IPS-NIHi7 (cell line): ENCODE measurements at regions not wholly inside any gene's neighbourhood (a gene's known extent, or its start where the extent isn't known, plus 50 kb on each side); places are given as distances from the start of the nearest gene placed in this dataset.
"Not testable (repeated sequence)": the region's sequence is repeated elsewhere in the genome, so short reads cannot be mapped to it uniquely, and the experiment has no call there.

Experiments used
- DNase-seq: peaks from one replicate; pipeline ENCODE4 v3.0.0; 2012; ENCODE audit warnings: mixed read lengths; ENCODE audit errors: extremely low spot score

DNA sequence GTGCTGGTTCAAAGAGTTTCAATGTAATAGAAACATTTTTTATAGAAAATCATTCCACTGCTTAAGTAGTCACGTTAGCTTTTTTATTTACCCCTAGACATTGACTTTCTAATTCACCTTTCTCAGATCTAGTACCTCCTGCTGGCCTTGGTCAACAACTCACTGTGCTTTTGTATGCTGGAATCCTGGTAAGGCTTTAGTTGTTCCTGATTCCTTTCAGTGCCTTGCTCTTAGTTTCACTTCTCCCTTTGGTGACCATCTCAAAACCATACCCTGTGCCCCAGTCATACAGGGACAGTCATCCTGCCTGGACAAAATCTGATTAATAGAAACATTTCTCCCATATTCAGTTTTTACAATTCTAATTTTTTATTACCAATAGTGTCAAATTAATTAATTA is 130.2 kb downstream of the GPR37 start:
- DNase-seq, result peak; percentile 45

DNA sequence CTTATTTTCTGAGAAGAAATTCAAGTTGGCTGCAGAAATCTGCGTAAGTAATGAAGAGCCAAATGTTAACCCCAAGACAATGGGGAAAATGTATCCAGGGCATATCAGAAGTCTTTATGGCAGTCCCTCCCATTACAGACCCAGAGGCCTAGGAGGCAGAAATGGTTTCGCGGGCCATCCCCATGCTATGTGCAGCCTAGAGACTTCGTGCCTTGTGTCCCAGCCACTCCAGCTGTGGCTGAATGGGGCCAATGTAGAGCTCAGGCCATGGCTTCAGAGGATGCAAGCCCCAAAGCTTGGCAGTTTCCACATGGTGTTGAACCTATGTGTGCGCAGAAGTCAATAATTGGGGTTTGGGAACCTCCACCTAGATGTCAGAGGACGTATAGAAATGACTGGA is 131.9 kb downstream of the GPR37 start:
- DNase-seq, result no peak

DNA sequence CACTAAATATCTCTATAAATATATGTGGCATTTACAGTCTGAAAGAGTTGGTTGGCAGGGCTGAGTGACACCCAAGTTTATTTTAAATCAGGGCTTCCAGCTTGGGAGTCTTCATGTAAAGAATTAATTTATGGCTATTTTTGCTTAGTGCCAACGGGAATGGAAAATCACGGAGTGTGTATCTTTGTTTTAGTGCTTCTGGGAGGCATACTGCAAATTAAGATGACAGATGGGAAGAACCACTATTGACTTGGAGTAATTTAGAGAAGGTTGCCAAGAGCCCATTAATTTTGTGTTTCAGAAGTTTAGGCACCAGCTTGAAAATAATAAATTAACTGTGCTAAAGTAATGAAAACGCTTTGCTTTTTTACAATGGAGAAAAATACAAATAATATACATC is 135.2 kb downstream of the GPR37 start:
- no peak for DNase-seq

DNA sequence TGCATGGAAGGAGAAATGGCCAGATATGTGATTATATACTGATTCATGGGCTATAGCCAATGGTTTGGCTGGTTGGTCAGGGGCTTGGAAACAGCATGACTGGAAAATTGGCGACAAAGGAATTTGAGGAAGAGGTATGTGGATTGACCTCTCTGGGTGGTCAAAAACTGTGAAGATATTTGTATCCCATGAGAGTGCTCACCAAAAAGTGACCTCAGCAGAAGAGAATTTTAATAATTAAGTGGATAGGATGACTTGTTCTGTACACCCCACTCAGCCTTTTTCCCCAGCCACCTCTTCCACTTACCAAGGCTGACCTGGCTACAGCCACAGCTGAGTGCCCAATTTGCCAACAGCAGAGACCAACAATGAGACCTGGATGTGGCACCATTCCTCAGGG is 146.7 kb downstream of the GPR37 start:
- DNase-seq, result no peak

DNA sequence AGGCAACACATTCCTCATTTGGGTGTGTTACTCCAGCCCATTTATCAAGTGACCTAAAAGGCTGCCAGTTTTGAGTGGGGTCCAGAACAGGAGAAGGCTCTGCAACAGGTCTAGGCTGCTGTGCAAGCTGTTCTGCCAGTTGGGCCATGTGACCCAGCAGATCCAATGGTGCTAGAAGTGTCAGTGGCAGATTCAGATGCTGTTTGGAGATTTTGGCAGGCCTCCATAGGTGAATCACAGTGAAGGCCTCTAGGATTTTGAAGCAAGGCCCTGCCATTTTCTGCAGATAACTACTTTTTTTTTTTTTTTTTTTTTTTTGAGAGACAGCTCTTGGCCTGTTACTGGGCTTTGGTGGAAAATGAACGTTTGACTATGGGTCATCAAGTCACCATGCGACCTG is 147.5 kb downstream of the GPR37 start:
- not testable (repeated sequence) for DNase-seq

DNA sequence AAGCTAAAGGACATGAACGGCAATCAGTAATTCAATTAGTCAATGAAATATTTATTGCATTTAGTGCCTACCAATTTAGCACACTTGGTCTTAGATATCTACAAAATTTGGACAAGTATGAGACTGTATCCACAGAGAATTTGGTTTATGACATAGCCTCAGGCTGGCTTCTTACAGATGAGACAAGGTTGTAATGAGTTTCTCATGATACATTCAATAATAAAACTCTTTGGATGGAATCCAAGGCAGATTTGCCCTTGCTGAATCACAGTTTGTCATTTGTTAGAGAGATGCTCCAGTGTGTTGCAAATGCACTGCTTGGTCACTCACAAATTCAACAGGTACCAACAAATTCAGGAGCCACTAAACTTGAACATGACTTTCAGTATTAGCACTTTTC is 162.5 kb downstream of the GPR37 start:
- no peak for DNase-seq

DNA sequence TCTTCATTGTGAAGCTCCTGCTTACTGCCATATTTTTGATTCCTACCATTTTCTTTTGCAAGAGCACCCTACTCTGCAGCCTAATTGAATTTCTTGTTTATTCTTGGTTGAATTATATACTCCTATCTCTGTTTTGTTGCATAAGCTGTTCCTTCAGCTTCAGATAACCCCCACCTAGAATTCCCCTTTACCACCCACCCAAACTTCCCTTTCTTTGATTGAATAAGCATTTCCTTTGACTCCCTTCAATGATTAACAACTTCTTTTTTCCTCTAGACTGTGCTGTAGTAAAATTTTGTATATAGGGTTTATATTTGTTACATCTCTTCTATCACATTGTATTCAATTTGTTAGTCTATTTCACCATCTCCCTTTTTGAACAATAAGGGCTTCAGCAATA is 168.1 kb downstream of the GPR37 start:
- DNase-seq, result no peak

DNA sequence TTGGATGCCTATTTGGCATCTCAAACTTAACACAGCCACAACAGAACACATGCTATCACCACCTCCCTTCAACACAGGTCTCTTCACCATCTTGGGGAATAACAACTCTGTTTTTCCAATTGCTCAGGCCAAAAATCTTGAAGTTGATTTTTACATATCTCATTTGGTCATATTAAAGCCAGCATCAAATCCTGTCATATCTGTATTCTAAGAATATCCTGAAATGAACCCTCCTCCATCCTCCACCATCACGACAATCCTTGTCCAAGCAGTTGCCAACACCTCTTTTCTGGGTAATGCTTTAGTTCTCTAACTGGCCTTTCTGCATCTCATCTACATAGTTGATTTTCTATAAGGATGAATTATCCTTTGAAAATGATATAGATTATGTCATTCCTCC is 168.7 kb downstream of the GPR37 start:
- DNase-seq, result no peak

DNA sequence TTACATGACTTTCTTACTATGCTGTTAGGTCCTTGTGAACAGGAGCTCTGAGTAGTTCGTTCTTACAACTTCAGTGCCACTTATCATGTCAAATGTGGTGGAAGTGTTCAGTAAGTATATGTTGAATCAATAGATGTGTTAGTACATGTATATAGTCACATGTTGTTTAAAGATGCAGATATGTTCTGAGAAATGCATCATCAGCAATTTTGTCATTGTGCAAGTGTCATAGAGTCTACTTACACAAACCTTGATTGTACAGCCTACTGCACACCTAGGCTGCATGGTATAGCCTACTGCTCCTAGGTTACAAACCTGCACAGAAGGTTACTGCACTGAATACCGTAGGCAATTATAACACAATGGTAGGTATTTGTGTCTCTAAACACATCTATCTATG is 174.8 kb downstream of the GPR37 start:
- no peak for DNase-seq

DNA sequence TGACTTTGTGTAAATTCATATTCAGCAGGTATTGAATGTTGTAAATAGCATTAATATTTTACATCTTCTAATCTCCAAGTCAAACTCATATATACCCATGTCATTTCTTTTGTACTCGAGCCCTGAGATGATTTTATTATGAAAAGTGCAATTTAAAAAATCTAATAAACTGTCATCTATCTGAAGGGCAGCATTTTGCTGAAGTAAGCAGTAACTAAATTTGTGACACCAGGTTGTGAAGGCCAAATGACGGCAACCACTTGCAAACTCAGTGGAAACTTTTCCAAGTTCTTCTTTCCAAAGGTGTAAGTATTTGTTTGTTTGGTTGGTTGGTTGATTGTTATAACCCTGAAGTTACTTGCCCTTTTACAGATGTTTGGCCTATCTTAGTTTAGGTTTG is 188.3 kb downstream of the GPR37 start:
- DNase-seq, result no peak

DNA sequence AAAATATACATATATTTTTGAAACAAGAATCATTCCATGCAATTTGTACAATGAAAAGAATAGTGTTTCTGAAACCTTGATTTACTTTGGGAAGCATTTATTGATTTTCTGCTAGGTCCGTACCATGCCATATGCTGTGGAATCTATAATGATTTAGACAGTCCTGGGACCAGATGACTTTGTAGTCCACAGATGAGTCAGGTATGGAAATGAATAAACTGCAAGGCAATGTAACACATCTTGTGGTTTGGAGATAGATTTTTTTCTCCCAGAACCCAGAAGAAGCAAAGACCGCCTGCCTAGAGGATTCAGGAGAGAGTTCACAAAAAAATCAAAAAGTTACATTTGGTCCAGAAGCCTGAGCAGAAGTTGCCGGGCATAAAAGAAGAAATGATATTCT is 190.4 kb downstream of the GPR37 start:
- no peak for DNase-seq

DNA sequence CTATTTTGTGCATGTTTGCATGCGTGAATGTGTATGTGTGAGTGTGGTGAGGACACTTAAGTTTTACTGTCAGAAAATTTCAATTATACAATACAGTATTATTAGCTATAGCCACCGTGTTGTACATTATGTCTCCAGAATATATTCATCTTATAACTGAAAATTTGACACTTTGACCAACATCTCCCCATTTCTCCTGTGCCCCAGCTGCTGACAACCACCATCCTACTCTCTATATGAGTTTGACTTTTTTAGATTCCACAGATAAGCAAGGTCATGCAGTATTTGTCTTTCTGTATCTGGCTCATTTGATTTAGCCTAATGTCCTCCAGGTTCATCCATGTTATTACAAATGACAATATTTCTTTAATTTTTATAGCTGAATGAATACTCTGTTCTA is 195.0 kb downstream of the GPR37 start:
- DNase-seq, result no peak

DNA sequence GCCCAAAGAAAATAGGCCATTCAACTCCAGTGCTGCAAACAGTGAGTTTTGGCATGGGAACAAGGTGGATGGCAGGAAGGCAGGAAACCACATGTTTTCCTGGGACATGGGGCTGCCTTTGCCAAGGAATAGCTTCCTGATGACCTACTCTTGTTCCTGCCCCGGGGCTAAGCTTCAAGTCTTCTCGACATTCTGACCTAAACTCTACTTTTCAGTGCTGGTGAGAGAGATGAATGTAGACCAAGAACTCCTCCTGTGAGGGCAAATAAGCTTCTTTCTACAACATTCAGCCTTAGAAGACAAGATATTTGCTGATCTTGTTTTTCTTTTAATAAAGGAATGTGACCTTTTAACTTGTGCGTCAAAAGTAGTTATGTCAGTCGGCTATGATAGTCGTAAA is 199.0 kb downstream of the GPR37 start:
- DNase-seq, result peak; percentile 20

DNA sequence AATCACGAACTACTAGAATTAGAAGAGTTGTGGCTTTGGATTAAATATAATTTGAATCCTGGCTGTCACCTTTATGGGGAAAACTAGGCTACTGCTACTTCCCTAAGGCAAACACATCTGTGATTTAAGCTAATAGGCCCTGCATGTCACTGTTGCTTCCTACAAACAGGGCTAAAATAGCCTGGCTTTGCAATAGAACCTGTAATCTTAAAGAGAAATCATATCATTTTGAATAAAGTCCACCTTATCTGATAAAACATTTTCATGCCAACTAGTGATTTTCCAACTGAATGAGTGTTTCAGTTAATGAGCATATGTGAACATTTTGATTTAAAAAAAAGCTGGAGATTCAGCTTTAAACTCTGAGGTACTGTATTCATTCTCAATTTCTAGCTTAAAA is 208.0 kb downstream of the GPR37 start:
- no peak for DNase-seq

DNA sequence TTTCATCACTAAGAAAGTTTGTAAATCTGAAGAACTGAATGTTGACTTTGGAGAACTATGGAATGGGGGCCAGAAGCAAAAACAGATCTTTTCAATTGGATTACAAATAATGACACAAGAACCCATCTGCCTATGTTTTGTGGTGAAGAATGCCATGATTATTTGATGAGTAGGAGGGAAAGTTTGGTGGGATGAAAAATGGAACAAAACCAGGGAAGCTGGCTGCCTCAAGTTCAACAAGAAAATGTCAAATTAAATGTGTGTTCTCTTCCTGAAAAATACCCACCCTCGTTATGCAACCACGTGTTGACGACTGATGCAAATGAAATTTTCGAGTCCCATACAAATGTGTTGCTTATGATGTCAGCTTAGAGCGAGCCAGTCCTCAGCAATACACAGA is 208.5 kb downstream of the GPR37 start:
- no peak for DNase-seq

DNA sequence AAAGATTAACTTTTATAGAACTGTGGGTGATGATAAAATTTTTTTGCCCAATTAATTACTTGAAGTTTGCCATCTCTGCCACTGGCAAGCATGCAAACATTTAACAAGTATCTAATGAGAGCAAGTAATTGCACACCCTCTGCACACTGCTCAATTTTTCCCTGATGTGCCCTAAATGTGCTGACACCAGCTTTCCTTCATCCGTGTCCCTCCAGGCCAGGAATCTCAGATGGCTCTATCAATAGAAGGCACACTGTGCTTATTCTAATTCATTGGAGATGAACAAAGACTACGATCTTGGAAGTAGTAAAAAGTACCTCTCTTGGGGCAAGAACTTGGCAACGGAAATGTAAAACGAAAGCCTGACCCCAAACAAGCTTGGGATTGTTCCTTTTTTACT is 212.1 kb downstream of the GPR37 start:
- DNase-seq, result no peak

DNA sequence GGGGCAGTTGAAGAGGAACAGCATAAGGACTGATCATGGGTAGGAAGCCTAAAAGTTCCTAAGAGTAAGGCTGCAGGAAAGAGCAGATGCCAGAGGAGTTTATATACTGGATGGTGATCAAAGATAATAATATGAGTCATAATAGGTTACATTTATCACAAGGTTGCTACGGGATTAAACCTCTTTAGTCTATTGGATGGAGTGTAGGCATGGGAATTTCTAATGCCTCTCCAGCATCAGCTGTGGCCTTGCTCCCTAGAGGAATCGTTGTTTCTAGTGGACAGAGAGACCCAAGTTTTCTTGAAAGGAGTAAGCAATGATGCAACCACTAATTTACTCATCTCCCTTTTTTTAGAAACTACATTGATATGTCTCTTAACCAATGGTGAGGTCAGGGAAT is 213.4 kb downstream of the GPR37 start:
- no peak for DNase-seq

DNA sequence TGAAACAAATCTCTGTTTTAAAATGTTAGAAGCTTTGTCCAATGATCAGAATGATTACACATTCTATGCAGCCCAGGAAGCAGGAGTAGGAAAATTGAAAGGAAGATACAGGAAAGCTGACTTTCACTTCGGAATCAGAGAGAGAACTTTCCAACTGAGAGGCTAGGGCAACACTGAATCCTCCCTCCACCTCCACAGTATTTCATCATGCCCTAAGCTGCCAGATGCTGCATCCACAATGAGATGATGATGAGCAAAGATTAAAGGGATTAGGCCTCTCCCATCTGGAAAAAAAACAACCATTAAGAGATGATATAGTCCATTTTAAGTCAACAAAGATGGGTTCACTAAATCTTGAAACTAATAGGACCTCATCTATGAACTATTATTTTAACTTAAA is 215.6 kb downstream of the GPR37 start:
- DNase-seq, result no peak

DNA sequence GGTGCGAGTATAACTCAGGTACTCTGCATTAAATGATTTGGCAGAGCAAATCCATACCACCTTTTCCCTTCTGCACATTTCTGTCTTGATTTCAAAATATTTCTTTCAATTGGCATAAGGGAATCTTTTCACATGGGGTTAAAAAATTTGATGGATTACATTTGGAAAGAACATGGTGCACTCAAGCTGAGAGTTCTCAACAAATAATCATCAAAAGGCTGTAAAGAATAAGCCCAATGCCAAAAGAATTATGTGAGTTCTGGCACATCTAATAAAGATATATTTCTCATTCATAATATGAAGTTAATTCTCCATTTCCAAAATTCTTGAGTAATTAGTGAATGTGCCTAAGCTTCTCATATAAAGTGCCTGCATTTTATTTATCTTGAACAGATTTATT is 223.1 kb downstream of the GPR37 start:
- DNase-seq, result no peak

DNA sequence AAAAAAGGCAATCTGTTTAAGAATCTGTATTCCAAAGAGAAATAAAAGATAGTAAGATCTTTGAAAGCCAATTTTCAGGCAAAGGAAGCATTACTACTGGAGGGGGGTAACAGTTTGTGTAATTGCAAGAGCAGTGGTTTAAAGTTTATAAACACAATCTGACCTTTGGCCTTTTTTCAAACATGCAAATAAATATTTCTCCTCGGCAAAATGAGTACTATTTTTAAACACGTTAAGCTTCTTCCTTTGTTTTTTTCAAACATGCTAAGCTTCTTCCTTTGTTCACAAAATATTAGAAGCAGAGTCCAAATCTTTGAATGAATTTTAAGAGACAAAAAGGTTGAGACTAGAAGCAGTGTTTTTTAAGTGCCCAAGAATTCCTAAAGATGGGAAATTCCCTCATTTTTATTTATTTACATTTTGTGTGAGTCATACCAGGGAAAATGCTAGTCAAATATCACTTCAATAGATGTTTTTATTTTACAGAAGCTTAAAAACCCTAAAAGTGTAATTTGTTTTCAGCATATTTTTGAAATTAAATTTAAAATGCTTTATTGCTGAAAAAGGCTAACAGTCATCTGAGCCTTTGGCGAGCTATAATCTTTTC is 229.3 kb downstream of the GPR37 start:
- no peak for DNase-seq

DNA sequence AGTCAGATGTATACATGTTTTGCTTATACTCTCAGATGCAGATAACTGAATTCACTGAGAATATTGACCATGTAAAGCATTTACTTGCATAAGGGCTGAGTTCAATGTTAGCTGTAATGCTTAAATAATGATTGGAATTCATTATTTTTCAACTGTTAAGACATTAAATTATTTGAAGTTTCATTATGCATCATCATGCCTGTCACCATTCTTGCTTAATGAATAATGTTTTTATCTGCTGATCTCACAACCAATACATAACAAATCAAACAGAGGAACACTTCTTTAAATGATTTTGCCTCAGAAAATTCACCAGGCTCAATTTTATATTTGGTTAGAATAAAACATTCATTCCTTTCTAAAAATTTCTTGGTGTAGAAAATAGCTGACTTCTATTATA is 233.4 kb downstream of the GPR37 start:
- DNase-seq, result no peak

DNA sequence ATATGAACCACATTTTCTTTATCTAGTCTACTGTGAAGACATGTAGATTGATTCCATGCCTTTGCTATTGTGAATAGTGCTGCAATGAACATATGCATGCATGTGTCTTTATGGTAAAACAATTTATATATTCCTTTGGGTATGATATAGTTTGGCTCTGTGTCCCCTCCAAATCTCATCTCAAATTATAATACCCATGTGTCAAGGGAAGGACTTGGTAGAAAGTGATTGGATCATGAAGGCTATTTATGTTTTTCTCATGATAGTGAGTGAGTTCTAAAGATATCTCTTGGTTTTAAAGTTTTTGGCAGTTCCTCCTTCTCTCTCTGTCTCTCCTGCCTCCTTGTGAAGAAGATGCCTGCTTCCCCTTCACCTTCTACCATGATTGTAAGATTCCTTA is 248.7 kb downstream of the GPR37 start:
- no peak for DNase-seq

DNA sequence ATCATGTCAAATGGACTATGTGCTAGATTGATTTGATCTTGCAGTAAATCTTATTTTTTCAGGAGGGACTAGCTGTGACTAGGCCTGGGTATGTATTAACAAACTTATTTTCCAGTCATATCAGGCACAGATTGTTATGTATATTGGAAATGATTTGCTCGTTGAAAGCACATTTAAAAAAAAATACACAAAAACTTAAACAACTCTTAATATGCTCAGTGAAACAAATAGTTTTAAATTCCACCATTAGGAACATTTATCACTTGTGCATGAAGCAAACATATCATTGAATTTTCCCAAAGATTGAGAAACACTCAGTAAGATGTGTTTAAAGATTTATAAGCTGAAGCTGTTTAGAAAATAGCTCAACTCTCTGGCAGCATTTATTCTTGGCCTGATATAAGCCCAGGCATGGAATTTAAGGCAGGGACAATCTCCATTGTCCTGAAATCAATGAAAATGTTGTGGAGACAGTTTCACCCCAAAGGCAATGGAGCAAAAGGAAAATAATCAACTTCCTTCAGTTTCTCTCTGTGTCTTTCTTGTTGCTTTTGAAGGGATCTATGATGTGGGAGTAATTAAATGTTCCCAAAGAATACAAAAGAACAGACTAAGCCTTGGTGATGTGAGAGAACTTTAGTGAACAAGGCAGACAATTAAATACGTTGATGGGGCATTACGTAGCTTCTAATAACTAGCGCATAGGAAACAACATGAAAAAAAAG is 250.3 kb downstream of the GPR37 start:
- no peak for DNase-seq

DNA sequence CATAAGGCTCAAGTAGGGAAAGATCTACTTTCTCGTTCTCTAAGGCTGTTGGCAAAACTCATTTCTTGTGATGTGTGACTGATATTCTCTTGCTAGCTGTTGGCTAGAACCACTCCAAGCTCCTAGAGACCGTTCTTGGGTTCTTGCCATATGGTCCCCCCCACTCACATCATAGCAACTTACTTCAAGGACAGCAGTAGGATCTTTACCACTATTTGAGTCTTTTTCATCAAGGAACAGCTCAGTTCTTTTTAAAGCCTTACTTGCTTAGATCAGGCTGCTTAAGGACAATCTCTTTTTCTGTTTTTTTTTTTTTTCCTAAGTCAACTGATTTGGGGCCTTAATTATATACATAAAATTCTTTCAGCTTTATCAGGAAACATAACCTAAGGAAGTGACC is 251.1 kb downstream of the GPR37 start:
- no peak for DNase-seq
